CD14-positive monocyte (primary cell): ENCODE measurements at regions not wholly inside any gene's neighbourhood (a gene's known extent, or its start where the extent isn't known, plus 50 kb on each side); places are given as distances from the start of the nearest gene placed in this dataset.
A peak's percentile ranks its signal among the peaks of the same experiment; 100 is the strongest.

Source experiments
- DNase-seq, 3 donors: peaks; one replicate each; pipeline ENCODE4 v3.0.0-alpha.2; 2011 to 2022
- H2AFZ ChIP-seq: 2 replicates; pipeline ENCODE4 v1.6.0; 2012; ENCODE audit warnings: mild to moderate bottlenecking, low read depth, low read length, inconsistent platforms; ENCODE audit not compliant: insufficient read depth, poor library complexity, severe bottlenecking
- H3K27ac ChIP-seq, 2 donors: 1 replicate in 1 of 2; 2 replicates in 1 of 2; pipeline ENCODE4 v1.5.1; 2012 to 2013; ENCODE audit warnings: low read length in 2 of 2, control low read depth in 1 of 2, inconsistent platforms in 1 of 2, low read depth in 1 of 2, mild to moderate bottlenecking in 1 of 2
- H3K27me3 ChIP-seq, 2 donors: one replicate each; pipeline versions ENCODE4 v1.6.0 to v1.6.1; 2011 to 2013; ENCODE audit warnings: low read length in 2 of 2; ENCODE audit not compliant: control insufficient read depth in 2 of 2, insufficient read depth in 2 of 2
- H3K36me3 ChIP-seq, 2 donors: replicated peaks in 1 of 2; 1 replicate in 1 of 2; 2 replicates in 1 of 2; pipeline versions ENCODE4 v1.5.1 to v1.6.1; 2012 to 2013; ENCODE audit warnings: low read length in 2 of 2, control low read depth in 1 of 2, inconsistent platforms in 1 of 2, mild to moderate bottlenecking in 1 of 2; ENCODE audit not compliant: insufficient read depth in 2 of 2, control insufficient read depth in 1 of 2
- H3K4me1 ChIP-seq, 2 donors: 1 replicate in 1 of 2; 2 replicates in 1 of 2; pipeline versions ENCODE4 v1.5.1 to v1.6.1; 2012 to 2013; ENCODE audit warnings: low read length in 2 of 2, control low read depth in 1 of 2, inconsistent platforms in 1 of 2, mild to moderate bottlenecking in 1 of 2, moderate library complexity in 1 of 2; ENCODE audit not compliant: insufficient read depth in 2 of 2, control insufficient read depth in 1 of 2
- H3K4me2 ChIP-seq: replicated peaks from 2 replicates; pipeline ENCODE3; 2012; ENCODE audit warnings: low read length, moderate library complexity, mild to moderate bottlenecking; ENCODE audit not compliant: poor library complexity, severe bottlenecking; ENCODE audit errors: extremely low read depth
- H3K4me3 ChIP-seq, 3 experiments: fragments of 200-600 bp in 1 of 3; sonication (generic) in 1 of 3; replicated peaks in 1 of 3; 1 replicate in 2 of 3; 2 replicates in 1 of 3; pipeline ENCODE4 v1.5.1; 2011 to 2013; ENCODE audit warnings: low read length in 3 of 3, mild to moderate bottlenecking in 3 of 3, control low read depth in 2 of 3, low read depth in 2 of 3, inconsistent platforms in 1 of 3, moderate library complexity in 1 of 3
- H3K79me2 ChIP-seq: 2 replicates; pipeline ENCODE4 v1.6.0; 2012; ENCODE audit warnings: mild to moderate bottlenecking, control low read depth, inconsistent platforms, low read length, moderate library complexity; ENCODE audit not compliant: insufficient read depth
- H3K9ac ChIP-seq: 2 replicates; pipeline ENCODE4 v1.6.0; 2017; ENCODE audit warnings: low read length, mild to moderate bottlenecking; ENCODE audit not compliant: insufficient read depth, poor library complexity, severe bottlenecking
- H3K9me3 ChIP-seq, 2 donors: replicated peaks in 1 of 2; 1 replicate in 1 of 2; 2 replicates in 1 of 2; pipeline versions ENCODE4 v1.5.1 to v1.6.1; 2012 to 2013; ENCODE audit warnings: low read length in 2 of 2, control low read depth in 1 of 2; ENCODE audit not compliant: control insufficient read depth in 1 of 2, insufficient read depth in 1 of 2
- H4K20me1 ChIP-seq: 2 replicates; pipeline ENCODE4 v1.6.0; 2012; ENCODE audit warnings: mild to moderate bottlenecking, low read length, control low read depth, moderate library complexity; ENCODE audit not compliant: insufficient read depth
- H3K27ac Mint-ChIP-seq, 7 donors: one replicate each; pipeline ENCODE4 v1.8.0; 2020; ENCODE audit warnings: mild to moderate bottlenecking in 7 of 7, mixed read lengths in 7 of 7, moderate library complexity in 6 of 7, inconsistent platforms in 2 of 7
- H3K27me3 Mint-ChIP-seq, 3 donors: one replicate each; pipeline ENCODE4 v1.8.0; 2021 to 2022; ENCODE audit warnings: low read depth in 3 of 3, mild to moderate bottlenecking in 3 of 3, mixed read lengths in 3 of 3, moderate library complexity in 3 of 3, inconsistent platforms in 1 of 3
- H3K36me3 Mint-ChIP-seq, 2 donors: one replicate each; pipeline ENCODE4 v1.8.0; 2020; ENCODE audit warnings: mixed read lengths in 2 of 2, inconsistent platforms in 1 of 2, mild to moderate bottlenecking in 1 of 2
- H3K4me1 Mint-ChIP-seq: one replicate; pipeline ENCODE4 v1.8.0; 2020; ENCODE audit warnings: mild to moderate bottlenecking, mixed read lengths
- H3K4me3 Mint-ChIP-seq, 2 donors: one replicate each; pipeline ENCODE4 v1.8.0; 2020; ENCODE audit warnings: mild to moderate bottlenecking in 2 of 2, mixed read lengths in 2 of 2, moderate library complexity in 1 of 2
- H3K9me3 Mint-ChIP-seq, 7 donors: one replicate each; pipeline ENCODE4 v1.8.0; 2020 to 2022; ENCODE audit warnings: mixed read lengths in 7 of 7, mild to moderate bottlenecking in 6 of 7, moderate library complexity in 6 of 7, inconsistent platforms in 2 of 7
- CTCF ChIP-seq: fragments of 200-600 bp; IDR thresholded peaks from one replicate; pipeline ENCODE4 v1.8.0; 2022; ENCODE audit warnings: antibody characterized with exemption, mild to moderate bottlenecking
- WGBS: methylation state at CpG from one replicate; pipeline ENCODE4 v1.1.5; 2013; ENCODE audit warnings: missing lambda C conversion rate; ENCODE audit not compliant: insufficient coverage; 5-methylcytosine and 5-hydroxymethylcytosine counted together
- intact Hi-C, 2 donors: fragments of 100-400 bp; cut with micrococcal nuclease; formaldehyde crosslinking; loops; one replicate each; pipeline versions ENCODE4 v1.15.0 to v1.15.1; 2023

- Histone ChIP-seq H2AFZ (no peak overlapping the region), H3K27me3 (no peaks in the 10 kb centered on the region), H3K4me1 (peaks cover 35 to 37% of the 10 kb centered on the region in 2 donors), H3K27ac (peak overlapping the region; percentile 32 to 80), H3K4me2 (peak overlapping the region; percentile 43), H3K4me3 (no peak overlapping the region), H3K79me2 (no peaks in the 10 kb centered on the region), H3K36me3 (no peaks in the 10 kb centered on the region), H4K20me1 (no peaks in the 10 kb centered on the region), H3K9ac (no peak overlapping the region), H3K9me3 (no peaks in the 10 kb centered on the region)
- peak overlapping the region; percentile 74 to 95 (median 88) for H3K27ac Mint-ChIP-seq
- TF ChIP-seq CTCF, result no peak
- H3K36me3 Mint-ChIP-seq, result no peaks in the 10 kb centered on the region
- intact Hi-C loops, result no loop called here
- WGBS, result no CpG with 5 or more reads among the region's 1 CpG
- peaks cover 0 to 2% (median 0%) of the 10 kb centered on the region in 3 donors for H3K27me3 Mint-ChIP-seq
- peaks cover 2 to 16% (median 11%) of the 10 kb centered on the region in 7 donors for H3K9me3 Mint-ChIP-seq
- peak; percentile 72 to 87 (median 74) for DNase-seq
- peaks cover 34% of the 10 kb centered on the region for H3K4me1 Mint-ChIP-seq
- no peak overlapping the region for H3K4me3 Mint-ChIP-seq
Measured at GRCh38 chr15:97501291-97501690, 459.2 kb upstream of the ARRDC4 start.

- Histone ChIP-seq H3K9me3 (no peaks in the 10 kb centered on the region), H3K4me2 (no peak overlapping the region), H3K9ac (no peak overlapping the region), H3K79me2 (no peaks in the 10 kb centered on the region), H3K27ac (peak overlapping the region in 1 of 2 donors; percentile 80), H3K36me3 (no peaks in the 10 kb centered on the region), H2AFZ (no peak overlapping the region), H3K4me3 (no peak overlapping the region), H4K20me1 (no peaks in the 10 kb centered on the region), H3K27me3 (no peaks in the 10 kb centered on the region), H3K4me1 (peaks cover 35 to 37% of the 10 kb centered on the region in 2 donors)
- no peak for TF ChIP-seq CTCF
- H3K4me3 Mint-ChIP-seq, result no peak overlapping the region
- peaks cover 34% of the 10 kb centered on the region for H3K4me1 Mint-ChIP-seq
- 100% methylated on average over 1 of the region's 2 CpGs for WGBS
- DNase-seq, result peak in 2 of 3 donors; percentile 20 to 70
- H3K36me3 Mint-ChIP-seq, result no peaks in the 10 kb centered on the region
- H3K27ac Mint-ChIP-seq, result peak overlapping the region in 6 of 7 donors; percentile 18 to 95 (median 70)
- H3K27me3 Mint-ChIP-seq, result no peaks in the 10 kb centered on the region
- intact Hi-C loops, result no loop called here
- H3K9me3 Mint-ChIP-seq, result peaks cover 2 to 13% (median 9%) of the 10 kb centered on the region in 7 donors
Measured at GRCh38 chr15:97502038-97502437, 458.5 kb upstream of the ARRDC4 start.
